HG03439 (cell line): ENCODE measurements at regions not wholly inside any gene's neighbourhood (a gene's known extent, or its start where the extent isn't known, plus 50 kb on each side); places are given as distances from the start of the nearest gene placed in this dataset.
"Not testable (repeated sequence)": the region's sequence is repeated elsewhere in the genome, so short reads cannot be mapped to it uniquely, and the experiment has no call there.

ENCODE experiments used
- ATAC-seq: cut with Tn5 transposase; IDR thresholded peaks from one replicate; pipeline ENCODE4 v1.9.1; 2021; ENCODE audit warnings: mild to moderate bottlenecking, moderate library complexity; ENCODE audit not compliant: unreplicated experiment

GRCh38 chr14:105635560-105635959 is 109.2 kb downstream of the TMEM121 start:
- ATAC-seq: no peak

GRCh38 chr14:105636021-105636420 is 109.6 kb downstream of the TMEM121 start:
- ATAC-seq: not testable (repeated sequence)

- ATAC-seq: no peak
Measured at GRCh38 chr14:105636935-105637334, 110.6 kb downstream of the TMEM121 start.

- not testable (repeated sequence) for ATAC-seq
Measured at GRCh38 chr14:105637345-105637744, 111.0 kb downstream of the TMEM121 start.

GRCh38 chr14:105639969-105640931 is 113.9 kb downstream of the TMEM121 start:
- not testable (repeated sequence) for ATAC-seq

GRCh38 chr14:105641075-105641937 is 114.9 kb downstream of the TMEM121 start:
- ATAC-seq: no peak

GRCh38 chr14:105641951-105642350 is 115.6 kb downstream of the TMEM121 start:
- ATAC-seq: not testable (repeated sequence)

- not testable (repeated sequence) for ATAC-seq
Measured at GRCh38 chr14:105642486-105642885, 116.1 kb downstream of the TMEM121 start.

GRCh38 chr14:105643406-105644052 is 117.1 kb downstream of the TMEM121 start:
- ATAC-seq: not testable (repeated sequence)

GRCh38 chr14:105644053-105644435 is 117.7 kb downstream of the TMEM121 start:
- not testable (repeated sequence) for ATAC-seq

GRCh38 chr14:105644457-105644856 is 118.1 kb downstream of the TMEM121 start:
- ATAC-seq: not testable (repeated sequence)

- not testable (repeated sequence) for ATAC-seq
Measured at GRCh38 chr14:105644891-105645290, 118.5 kb downstream of the TMEM121 start.

GRCh38 chr14:105645389-105645788 is 119.0 kb downstream of the TMEM121 start:
- ATAC-seq: not testable (repeated sequence)

- ATAC-seq: no peak
Measured at GRCh38 chr14:105646175-105646574, 119.8 kb downstream of the TMEM121 start.

GRCh38 chr14:105646711-105647281 is 120.4 kb downstream of the TMEM121 start:
- ATAC-seq: not testable (repeated sequence)

GRCh38 chr14:105647426-105647783 is 121.0 kb downstream of the TMEM121 start:
- ATAC-seq: not testable (repeated sequence)

- no peak for ATAC-seq
Measured at GRCh38 chr14:105647784-105648608, 121.6 kb downstream of the TMEM121 start.

GRCh38 chr14:105648609-105649535 is 122.5 kb downstream of the TMEM121 start:
- ATAC-seq: not testable (repeated sequence)

GRCh38 chr14:105652317-105652716 is 125.9 kb downstream of the TMEM121 start:
- ATAC-seq: not testable (repeated sequence)
